DLD1 (cell line): ENCODE measurements at regions not wholly inside any gene's neighbourhood (a gene's known extent, or its start where the extent isn't known, plus 50 kb on each side); places are given as distances from the start of the nearest gene placed in this dataset.
"Not testable (repeated sequence)": the region's sequence is repeated elsewhere in the genome, so short reads cannot be mapped to it uniquely, and the experiment has no call there.

Experiments used
- in situ Hi-C: cut with HindIII; loops from 2 replicates; pipeline ENCODE4 v1.10.0; 2017; ENCODE audit warnings: low sequenced_read_pairs

DNA sequence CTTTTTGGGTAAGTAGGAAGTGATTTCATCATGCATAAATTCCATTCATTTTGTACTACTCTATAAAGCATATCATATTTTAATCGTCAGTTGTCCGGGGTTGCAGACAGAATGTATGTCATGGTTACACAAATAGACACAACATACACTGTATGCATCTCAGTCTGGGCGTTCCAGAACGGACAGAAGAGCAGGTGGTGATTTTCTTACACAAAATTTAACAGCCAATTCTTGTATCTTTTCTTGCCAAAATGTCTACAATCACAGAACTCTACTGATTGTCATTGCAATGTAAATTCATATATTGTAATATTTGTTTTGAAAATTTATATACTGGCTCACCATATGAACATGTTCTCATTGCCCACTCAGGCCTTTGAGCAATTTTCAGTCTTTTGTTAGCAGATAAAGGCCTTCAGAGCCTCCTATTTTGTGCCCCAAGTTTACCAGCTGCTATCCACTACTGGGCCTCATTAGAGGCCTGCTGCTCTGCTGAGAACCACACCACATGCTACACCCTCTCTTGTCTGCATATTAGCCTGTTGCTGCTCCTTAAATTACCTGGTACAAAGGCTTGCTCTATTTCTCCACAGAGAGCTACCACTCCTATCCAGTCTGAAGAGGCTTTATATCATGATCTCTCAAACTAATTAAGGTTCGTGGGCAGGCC lies 61.5 kb downstream of the PRDM13 start:
- in situ Hi-C loops, result no loop called here

DNA sequence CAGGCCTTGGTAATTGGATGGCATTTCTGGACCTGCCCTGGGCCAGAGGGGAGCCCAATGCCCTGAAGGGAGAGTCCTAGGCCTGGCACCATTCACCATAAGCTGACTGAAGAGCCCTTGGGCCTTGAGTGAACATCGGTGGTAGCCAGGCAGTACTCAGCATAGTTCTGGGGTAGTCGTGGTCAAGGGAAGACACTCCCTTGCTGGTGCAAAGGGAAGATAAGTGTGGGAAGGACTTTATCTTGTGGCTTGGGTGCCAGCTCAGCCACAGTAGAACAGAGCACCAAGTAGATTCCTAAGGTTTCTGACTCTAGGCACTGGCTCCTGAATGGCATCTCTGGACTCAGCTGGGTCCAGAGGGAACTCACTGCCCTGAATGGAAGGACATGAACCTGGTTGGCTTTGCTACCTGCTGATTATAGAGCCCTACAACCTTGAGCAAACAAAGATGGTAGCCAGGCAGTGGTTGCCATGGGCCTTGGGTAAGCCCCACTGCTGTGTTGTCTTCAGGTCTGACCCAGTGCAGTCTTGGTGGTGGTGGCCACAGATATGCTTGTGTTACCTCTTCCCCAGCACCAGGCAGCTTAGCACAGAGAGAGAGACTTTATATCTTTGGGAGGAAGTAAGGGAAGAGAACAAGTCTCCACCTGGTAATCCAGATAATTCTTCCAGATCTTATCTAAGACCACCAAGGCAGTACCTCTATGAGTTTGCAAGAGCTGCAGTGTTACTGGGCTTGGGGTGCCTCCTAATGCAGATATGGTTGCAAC lies 83.5 kb downstream of the PRDM13 start:
- in situ Hi-C loops, result no loop called here

DNA sequence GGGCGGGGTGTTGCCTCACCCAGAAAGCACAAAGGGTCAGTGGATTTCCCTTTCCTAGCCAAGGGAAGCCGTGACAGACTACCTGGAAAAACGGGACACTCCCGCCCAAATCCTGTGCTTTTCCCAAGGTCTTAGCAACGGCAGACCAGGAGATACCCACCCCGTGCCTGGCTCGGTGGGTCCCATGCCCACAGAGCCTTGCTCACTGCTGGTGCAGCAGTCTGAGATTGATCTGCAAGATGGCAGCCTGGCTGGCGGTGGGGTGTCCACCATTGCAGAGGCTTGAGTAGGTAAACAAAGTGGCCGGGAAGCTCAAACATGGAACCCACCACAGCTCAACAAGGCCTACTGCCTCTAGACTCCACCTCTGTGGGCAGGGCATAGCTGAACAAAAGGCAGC lies 95.7 kb downstream of the PRDM13 start:
- in situ Hi-C loops, result not testable (repeated sequence)

DNA sequence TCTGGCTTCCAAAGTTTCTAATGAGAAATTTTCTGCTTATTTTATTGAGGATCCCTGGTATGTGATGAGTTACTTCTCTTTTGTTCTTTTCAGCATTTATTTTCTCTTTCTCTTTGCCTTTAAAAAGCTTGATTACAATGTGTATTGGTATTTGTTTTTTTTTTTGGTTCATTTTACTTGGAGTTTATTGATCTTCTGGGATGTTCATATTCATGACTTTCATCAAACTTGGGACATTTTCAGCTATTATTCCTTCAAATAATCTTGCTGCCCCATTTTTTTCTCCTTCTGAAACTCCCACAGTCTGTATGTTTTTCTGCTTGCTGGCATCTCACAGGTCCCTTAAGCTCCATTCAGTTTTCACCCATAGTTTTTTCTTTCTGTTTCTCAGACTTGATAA lies 102.4 kb downstream of the PRDM13 start:
- in situ Hi-C loops, result no loop called here

DNA sequence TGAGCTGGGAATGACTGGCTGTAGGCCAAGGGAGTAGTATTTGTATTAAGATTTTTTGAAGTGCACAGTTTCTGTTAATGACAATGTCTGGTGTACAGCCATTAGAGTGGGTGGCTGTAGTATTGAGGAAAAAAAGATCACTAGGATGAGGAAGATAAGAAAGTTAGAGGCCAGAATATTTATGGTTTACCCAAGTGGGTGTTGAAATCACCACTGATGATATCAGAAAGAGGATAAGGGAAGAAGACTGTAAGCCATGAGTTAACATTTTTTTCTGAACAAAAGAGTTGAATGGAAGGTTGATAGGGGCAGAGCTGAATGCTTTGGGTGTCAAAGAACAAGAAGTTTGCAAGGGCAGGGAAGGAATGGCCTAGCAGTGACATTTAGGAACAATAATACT lies 104.7 kb downstream of the PRDM13 start:
- in situ Hi-C loops, result no loop called here

DNA sequence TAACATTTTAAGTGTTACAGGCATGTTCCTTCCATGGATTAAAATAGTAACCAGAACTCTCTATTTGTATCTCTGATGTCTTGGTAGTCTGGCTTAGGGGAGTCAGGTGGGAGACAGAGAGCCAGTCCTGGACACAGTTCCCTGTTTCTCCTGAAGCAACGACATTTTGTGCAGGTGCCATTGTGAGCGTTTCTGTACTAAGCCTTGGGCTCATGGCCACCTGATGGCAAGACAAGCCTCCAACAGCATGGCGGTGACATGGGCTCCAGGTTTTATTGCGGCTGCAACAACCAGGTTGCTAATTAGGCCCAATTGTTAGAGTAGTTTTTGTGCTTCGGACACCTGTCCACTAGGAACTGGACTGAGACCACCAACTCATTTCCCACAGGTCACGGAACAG lies 105.3 kb downstream of the PRDM13 start:
- in situ Hi-C loops, result no loop called here

DNA sequence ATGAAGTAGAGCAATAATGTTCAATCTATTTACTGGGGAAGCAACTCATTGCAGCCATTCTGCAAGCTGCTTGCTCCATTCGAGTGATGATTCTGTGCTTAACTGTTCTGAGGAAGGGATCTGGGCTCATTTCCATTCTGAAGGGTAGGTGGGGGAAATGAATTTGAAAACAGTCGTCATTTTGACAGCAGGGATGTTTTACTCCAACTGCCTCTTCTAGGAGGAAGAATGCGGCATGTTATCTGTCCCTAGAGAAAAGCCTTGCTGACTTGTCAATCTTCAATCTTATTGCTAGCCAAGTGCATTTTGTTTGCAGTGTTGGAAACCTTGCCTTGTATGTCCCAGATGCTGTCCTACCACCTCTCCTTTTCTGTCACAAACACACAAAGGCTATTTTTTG lies 105.9 kb downstream of the PRDM13 start:
- in situ Hi-C loops, result no loop called here

DNA sequence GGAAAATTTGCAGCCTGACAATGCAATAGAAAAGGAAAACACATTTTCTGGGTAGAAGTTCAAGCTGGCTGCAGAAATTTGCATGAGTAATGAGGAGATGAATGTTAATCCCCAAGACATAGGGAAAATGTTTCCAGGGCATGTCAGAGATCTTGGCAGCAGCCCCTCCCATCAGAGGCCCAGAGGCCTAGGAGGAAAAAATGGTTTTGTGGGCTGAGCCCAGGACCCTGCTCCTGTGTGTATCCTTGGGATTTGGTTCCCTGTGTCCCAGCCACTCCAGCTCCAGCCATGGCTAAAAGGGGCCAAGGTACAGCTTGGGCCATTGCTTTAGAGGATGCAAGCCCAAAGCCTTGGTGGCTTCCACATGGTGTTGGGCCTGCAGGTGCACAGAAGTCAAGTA lies 115.4 kb downstream of the PRDM13 start:
- in situ Hi-C loops, result not testable (repeated sequence)

DNA sequence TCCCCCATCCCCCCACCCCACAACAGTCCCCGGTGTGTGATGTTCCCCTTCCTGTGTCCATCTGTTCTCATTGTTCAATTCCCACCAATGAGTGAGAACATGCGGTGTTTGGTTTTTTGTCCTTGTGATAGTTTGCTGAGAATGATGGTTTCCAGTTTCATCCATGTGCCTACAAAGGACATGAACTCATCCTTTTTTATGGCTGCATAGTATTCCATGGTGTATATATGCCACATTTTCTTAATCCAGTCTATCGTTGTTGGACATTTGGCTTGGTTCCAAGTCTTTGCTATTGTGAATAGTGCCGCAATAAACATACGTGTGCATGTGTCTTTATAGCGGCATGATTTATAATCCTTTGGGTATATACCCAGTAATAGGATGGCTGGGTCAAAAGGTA lies 123.6 kb downstream of the PRDM13 start:
- in situ Hi-C loops, result not testable (repeated sequence)

DNA sequence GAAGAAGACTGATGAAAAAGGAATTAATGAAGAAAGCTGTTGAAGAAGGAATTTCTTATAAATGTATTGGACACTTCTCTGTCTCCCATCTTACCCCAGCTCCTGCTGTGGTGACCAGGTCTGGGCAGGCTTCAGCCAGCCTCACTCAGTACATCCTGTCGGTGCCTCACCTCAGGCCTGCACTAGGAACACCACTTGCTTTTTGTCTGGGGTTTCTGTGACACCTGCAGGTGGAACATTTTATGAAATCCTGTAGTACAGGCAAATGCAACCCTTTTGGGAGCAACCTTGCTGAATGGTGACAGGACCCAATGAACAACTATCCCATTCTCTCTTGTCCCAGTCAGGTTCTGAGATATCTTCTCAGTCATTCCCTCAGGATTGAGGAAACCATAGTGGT lies 129.7 kb downstream of the PRDM13 start:
- in situ Hi-C loops, result no loop called here

DNA sequence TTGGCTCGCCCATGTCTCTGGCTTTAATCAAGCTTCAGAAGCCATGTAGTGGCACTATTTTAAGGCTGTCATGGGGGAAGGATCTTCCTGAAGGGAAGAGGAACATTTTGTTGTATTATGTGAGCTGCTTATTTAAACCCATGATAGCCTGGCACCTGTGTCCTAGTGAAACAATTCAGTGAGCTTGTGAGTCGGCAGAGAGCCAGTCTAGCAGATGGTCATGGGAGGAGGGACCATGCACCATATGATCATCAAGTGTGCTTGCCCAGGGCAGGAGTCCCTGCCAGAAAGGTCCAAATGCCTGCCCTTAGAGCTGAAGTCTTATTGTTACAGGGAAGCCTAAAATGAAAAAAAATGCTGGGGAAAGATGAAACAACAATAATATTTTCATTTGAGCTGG lies 132.9 kb downstream of the PRDM13 start:
- in situ Hi-C loops, result no loop called here

DNA sequence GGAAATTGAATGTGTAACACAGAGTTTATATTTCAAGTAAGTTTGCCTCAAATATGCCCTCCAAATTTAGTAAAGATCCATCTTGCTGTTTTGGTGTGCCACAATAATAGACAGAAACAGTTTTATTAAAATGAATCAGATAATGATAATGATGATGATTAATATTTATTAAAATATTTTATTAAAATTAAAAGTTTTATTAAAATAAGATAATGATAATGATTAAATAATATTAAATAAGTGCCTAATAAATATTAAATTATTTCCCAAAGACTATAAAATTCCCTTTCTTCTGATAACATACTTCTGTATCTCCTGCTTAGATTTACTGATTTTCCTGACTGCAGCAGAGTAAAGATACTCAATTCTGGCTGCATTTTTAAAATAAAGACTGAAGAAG lies 134.5 kb downstream of the PRDM13 start:
- in situ Hi-C loops, result no loop called here

DNA sequence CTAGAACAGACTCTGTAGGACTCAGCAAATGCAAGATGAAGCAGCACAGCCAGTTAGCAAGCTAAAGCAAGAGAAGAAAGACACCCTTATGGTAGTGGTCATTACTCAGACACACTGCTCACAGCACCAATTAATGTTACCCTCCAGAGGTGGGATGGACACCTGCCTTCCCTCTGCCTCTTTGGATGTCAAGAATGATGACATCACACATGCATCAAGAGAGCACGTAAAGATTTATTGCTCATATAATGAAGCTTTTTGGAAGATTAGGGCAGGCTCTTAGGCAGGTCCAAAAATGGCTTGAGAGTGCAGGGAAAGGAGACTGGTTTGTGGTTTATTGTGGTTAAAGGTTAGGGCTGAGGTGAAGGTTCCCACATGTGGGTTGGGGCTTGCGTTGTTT lies 137.0 kb downstream of the PRDM13 start:
- in situ Hi-C loops, result no loop called here

DNA sequence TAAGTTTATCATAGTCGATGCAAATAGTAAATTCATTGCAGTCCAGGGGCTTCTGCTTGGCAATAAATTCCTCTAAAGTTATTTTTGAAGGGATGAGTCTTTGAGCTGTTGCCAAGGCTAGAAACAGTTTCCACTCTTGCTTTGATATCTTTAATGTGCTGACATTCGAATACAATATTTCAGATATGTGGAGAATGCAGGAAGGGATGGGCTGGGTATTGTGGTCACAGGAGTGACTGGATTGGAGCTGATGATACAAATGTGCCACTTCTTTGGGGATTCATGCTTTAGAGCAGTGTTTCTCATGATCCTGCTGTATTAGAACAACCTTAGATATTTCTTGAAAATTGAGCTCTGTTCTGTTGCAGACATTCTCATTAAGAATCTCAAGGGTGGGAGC lies 139.0 kb downstream of the PRDM13 start:
- in situ Hi-C loops, result no loop called here

DNA sequence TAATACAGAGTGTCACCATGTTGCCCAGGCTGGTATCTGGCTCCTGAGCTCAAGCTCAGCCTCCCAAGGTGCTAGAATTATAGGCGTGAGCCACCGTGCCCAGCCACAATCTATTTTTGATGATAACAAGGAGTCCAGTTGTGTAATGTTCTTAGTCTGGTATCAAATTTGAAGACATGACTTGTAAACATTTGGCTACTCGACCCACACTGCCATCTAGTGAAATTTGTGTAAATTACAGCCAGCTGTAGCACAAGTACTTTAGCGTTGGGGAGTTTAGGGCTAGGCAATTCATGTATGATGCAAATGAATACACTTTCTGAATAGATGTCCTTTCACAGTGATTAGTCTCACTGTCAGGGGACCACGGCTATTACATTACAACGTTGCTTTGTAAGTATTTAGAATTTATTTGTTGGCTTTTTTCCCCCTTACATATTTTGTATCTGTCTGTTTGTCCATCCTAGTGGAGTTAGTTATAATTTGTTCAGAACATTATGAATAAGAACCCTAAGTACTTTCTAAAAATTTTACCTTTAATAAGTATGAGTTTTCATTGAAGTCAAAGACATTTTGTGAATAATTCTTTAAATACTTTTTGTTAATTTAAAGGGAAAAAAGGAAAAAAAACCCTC lies 139.7 kb downstream of the PRDM13 start:
- in situ Hi-C loops, result no loop called here

DNA sequence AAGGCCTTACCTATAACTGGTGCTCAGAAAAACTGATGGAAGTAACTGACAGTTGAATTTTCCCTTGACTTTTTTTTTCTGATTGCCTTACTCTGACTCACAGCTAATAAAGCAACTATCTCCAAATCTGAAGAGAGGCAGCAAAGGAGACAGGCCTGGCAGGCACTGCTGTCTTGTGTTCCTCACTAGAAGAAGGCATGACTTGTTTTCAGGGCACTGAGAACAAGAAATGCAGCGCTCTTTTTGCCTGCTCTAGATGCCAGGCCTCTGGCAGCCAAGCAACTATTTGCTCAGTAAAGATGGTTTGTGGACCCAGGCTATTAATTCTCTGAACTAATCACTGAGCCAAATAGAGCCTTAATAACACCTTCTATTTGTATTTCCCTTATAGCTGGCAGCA lies 155.1 kb downstream of the PRDM13 start:
- in situ Hi-C loops, result loop anchor here (25.0 kb wide), 1 partner anchor 174 kb away; no protein-coding TSS in a partner anchor

DNA sequence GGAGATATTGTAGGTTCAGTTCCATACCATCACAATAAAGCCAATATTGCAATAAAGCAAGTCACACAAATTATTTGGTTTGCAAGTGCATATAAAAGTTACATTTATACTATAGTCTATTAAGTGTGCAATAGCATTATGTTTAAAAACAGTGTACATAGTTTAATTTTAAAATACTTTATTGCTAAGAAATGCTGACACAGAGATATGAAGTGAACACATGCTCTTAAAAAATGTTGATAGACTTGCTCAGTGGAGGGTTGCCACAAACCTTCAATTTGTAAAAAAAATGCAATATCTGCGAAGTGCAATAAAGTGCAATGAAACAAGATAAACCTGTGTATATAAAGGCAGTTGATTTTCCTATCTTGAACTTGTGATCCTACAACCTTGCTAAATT lies 161.5 kb downstream of the PRDM13 start:
- in situ Hi-C loops, result loop anchor here (25.0 kb wide), 1 partner anchor 181 kb away; no protein-coding TSS in a partner anchor

DNA sequence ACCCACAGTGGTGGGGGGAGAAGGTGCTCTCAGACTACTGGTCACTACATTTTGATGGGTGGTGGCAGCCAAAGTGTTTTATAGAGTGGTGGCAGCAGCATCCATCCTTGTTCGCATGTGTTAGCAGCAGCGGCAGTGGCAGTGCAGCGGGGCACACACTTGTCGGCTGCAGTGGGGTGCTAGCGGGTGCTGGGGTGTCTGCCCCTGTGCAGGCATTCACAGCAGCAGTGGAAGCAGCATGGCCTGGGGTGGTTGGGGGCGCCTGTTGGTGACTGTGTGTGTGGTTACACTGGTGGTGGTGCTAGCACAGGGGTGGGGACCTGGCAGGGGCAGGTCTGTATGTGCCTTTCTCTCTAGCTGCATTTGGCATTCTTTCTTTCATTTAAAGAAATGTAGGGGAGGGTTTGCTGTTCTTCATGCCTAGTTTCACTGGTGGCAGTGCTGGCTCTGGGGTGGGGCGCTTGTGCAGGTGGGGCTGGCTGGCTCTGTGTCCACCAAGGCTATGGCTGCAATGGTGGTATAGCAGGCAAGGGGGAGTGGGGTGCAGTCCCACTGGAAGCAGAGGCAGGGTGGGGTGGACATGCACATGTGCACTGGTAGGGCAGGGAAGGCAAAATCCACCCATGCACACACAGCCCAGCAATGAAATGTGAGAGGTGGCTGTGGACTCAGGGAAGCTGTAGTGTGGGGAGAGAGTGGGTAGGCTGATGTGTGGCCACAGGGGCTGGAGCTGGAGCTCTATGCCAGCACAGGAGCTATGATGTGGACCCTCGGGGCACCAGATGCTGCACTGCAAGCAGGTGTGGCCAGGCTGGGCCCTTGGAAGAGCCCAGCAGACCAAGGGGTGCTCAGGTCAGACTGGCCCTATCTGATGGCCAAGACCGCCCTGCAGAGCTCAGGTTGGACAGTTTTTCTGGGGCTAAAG lies 173.3 kb downstream of the PRDM13 start:
- in situ Hi-C loops, result no loop called here

DNA sequence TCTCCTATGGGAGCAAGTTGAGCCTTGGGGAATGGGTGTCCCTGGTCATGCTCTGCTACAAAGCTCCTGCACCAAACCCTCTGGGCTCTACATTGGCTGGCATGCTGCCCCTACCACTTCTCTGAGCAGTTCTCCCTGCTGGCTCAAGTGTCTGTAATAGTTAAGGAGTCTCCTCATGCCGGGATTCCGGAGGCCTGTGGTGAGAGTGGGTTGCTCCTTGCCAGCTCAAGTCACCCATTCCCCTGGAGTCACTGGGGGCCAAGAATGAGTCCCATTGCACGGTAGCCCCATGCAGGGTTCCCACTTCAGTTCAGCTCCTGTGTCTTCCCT lies 173.9 kb downstream of the PRDM13 start:
- in situ Hi-C loops, result no loop called here

DNA sequence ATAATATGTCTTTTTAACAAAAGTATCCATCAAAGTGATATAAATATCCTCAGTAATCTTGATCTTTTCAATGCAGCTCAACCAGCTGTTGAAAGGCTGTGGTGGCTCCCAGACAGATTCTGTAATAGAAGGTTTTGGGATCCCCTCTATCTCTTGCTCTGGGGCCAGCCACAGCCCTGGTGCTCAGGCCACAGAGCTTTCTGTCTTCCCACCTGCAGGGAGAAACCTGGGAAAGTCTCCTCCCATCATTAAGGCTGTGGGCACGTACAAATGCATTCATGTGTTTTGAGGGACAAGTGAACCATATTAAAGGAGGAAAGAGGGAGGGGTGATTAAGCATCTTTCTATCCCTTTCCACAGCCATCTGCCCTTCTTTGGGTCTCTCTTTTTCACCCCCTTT lies 183.1 kb downstream of the PRDM13 start:
- in situ Hi-C loops, result no loop called here

DNA sequence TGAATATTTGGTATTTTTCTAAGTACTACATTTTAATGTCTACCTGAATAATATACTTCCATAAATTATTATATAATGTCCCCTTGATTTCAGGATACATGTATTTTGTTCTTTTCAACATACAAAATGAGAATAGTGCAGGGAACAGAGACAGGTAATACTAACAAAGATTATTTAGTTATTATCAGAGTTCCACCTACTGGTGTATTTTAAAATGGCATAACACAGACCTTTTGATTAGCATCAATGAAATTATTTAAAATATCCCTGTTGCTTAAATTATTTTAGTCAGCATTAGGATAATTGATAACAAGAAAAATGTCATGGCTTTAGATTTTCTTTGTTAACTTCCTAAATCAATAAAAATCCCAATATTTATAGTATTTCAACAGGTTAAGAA lies 184.0 kb downstream of the PRDM13 start:
- in situ Hi-C loops, result no loop called here
